PC-3 (cell line): ENCODE measurements at regions not wholly inside any gene's neighbourhood (a gene's known extent, or its start where the extent isn't known, plus 50 kb on each side); places are given as distances from the start of the nearest gene placed in this dataset.

Experiments
- ATAC-seq: fragments of 200-7000 bp; cut with Tn5 transposase; 2 replicates; pipeline ENCODE4 v1.9.1; 2020; ENCODE audit warnings: mild to moderate bottlenecking, moderate library complexity
- BruUV-seq: library from RNA; stranded (reverse); fragments of 400-500 nt; replicated peaks from 2 replicates; lab custom pipeline; 2021; lab: Mats Ljungman, UMichigan
- CTCF ChIA-PET: fragments of 300-600 bp; sonication (Branson Sonifier 250); formaldehyde crosslinking; loops from one replicate; lab custom pipeline; 2022; ENCODE audit warnings: antibody characterized with exemption; lab: Charles Lee
- POLR2A ChIA-PET: fragments of 300-600 bp; sonication (Branson Sonifier 250); formaldehyde crosslinking; loops from one replicate; lab custom pipeline; 2022; ENCODE audit warnings: antibody characterized with exemption; ENCODE audit not compliant: unreplicated experiment; lab: Charles Lee
- DNase-seq: peaks from one replicate; pipeline ENCODE4 v3.0.0-alpha.2; 2015
- H2AFZ ChIP-seq: fragments of 300-600 bp; sonication (generic); 2 replicates; pipeline ENCODE4 v1.6.0; 2016; ENCODE audit warnings: antibody characterized with exemption, low read length
- H3F3A ChIP-seq: fragments of 300-600 bp; sonication (generic); one replicate; pipeline ENCODE4 v1.6.0; 2017; ENCODE audit warnings: antibody characterized with exemption, low read length, control low read depth, mild to moderate bottlenecking; ENCODE audit not compliant: unreplicated experiment
- H3K27ac ChIP-seq: fragments of 300-600 bp; sonication (generic); 2 replicates; pipeline ENCODE4 v1.5.1; 2016; ENCODE audit warnings: mild to moderate bottlenecking, low read length
- H3K27me3 ChIP-seq: fragments of 300-600 bp; sonication (generic); 2 replicates; pipeline ENCODE4 v1.6.1; 2016; ENCODE audit warnings: low read length, mixed read lengths
- H3K36me3 ChIP-seq: fragments of 300-600 bp; sonication (generic); 2 replicates; pipeline ENCODE4 v1.6.1; 2016; ENCODE audit warnings: low read depth, mixed run types, low read length, mixed read lengths
- H3K4me1 ChIP-seq: fragments of 300-600 bp; sonication (generic); 2 replicates; pipeline ENCODE4 v1.5.1; 2016; ENCODE audit warnings: low read length; ENCODE audit not compliant: insufficient read depth
- H3K4me2 ChIP-seq: fragments of 300-600 bp; sonication (generic); 2 replicates; pipeline ENCODE4 v1.6.0; 2016; ENCODE audit warnings: low read length
- H3K4me3 ChIP-seq: fragments of 300-600 bp; sonication (generic); 2 replicates; pipeline ENCODE4 v1.5.1; 2016; ENCODE audit warnings: mild to moderate bottlenecking, low read length, mixed read lengths
- H3K79me2 ChIP-seq: fragments of 300-600 bp; sonication (generic); 2 replicates; pipeline ENCODE4 v1.6.1; 2017; ENCODE audit warnings: low read length, mixed read lengths
- H3K9ac ChIP-seq: fragments of 300-600 bp; sonication (generic); 2 replicates; pipeline ENCODE4 v1.6.0; 2016; ENCODE audit warnings: mild to moderate bottlenecking, low read length
- H3K9me2 ChIP-seq: fragments of 300-600 bp; sonication (generic); replicated peaks from 2 replicates; pipeline ENCODE4 v1.6.1; 2016; ENCODE audit warnings: mixed run types, low read length, mixed read lengths
- H3K9me3 ChIP-seq: fragments of 300-600 bp; sonication (generic); 2 replicates; pipeline ENCODE4 v1.6.1; 2016; ENCODE audit warnings: low read length, mixed read lengths
- H4K20me1 ChIP-seq: fragments of 300-600 bp; sonication (generic); 2 replicates; pipeline ENCODE4 v1.6.1; 2016; ENCODE audit warnings: low read length, mixed read lengths
- EZH2 ChIP-seq: fragments of 300-600 bp; sonication (generic); IDR thresholded peaks from one replicate; pipeline ENCODE4 v1.6.1; 2017; ENCODE audit warnings: antibody characterized with exemption, mild to moderate bottlenecking, low read length; ENCODE audit not compliant: unreplicated experiment
- EZH2phosphoT487 ChIP-seq: fragments of 300-600 bp; sonication (generic); IDR thresholded peaks from 2 replicates; pipeline ENCODE4 v1.6.1; 2018; ENCODE audit warnings: mild to moderate bottlenecking, antibody characterized with exemption, low read length, borderline replicate concordance
- intact Hi-C: fragments of 100-400 bp; cut with micrococcal nuclease; formaldehyde crosslinking; loops from 2 replicates; pipeline ENCODE4 v1.9.0; 2023
- TF ChIP-seq, protein P1 (sequence below): fragments of 300-600 bp; sonication (generic); conservative IDR thresholded peaks from 2 replicates; pipeline ENCODE4 v1.5.1; 2017; ENCODE audit warnings: antibody characterized with exemption, low read depth, mild to moderate bottlenecking, low read length

DNA sequence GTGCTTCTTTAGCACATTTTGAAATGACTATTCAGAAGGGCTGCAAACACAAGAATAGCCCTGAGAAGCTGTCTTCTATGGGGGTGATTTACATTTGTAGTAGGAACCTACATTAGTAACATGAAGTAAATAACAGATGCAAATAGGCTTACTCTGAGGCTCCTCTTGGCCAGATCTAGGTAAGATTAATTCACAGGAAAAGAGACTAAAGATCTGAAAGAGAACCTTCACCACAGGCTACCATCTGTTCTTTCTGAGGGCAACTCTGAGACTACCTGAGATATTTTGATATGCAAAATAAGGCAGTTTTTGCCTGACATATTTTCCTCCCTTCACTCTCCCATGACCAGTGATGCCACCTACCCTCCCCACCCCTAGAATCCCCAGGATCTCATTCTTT, 1267.8 kb downstream of the PLA2G4A start:
- Histone ChIP-seq H3K4me3 (no peak overlapping the region), H3F3A (no peaks in the 10 kb centered on the region), H3K79me2 (no peaks in the 10 kb centered on the region), H3K9me3 (no peaks in the 10 kb centered on the region), H3K36me3 (no peaks in the 10 kb centered on the region), H3K27me3 (no peaks in the 10 kb centered on the region), H3K9ac (no peak overlapping the region), H3K9me2 (no peaks in the 10 kb centered on the region), H3K4me1 (peaks cover 2% of the 10 kb centered on the region), H3K4me2 (no peak overlapping the region), H2AFZ (no peak overlapping the region), H3K27ac (no peak overlapping the region), H4K20me1 (no peaks in the 10 kb centered on the region)
- no TSS peak for BruUV-seq
- intact Hi-C loops = no loop called here
- ChIA-PET CTCF (no interaction called here), POLR2A (no interaction called here)
- no peak for ATAC-seq
- no peak for DNase-seq
- TF ChIP-seq, protein P1, sequence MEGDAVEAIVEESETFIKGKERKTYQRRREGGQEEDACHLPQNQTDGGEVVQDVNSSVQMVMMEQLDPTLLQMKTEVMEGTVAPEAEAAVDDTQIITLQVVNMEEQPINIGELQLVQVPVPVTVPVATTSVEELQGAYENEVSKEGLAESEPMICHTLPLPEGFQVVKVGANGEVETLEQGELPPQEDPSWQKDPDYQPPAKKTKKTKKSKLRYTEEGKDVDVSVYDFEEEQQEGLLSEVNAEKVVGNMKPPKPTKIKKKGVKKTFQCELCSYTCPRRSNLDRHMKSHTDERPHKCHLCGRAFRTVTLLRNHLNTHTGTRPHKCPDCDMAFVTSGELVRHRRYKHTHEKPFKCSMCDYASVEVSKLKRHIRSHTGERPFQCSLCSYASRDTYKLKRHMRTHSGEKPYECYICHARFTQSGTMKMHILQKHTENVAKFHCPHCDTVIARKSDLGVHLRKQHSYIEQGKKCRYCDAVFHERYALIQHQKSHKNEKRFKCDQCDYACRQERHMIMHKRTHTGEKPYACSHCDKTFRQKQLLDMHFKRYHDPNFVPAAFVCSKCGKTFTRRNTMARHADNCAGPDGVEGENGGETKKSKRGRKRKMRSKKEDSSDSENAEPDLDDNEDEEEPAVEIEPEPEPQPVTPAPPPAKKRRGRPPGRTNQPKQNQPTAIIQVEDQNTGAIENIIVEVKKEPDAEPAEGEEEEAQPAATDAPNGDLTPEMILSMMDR = no peak
- TF ChIP-seq EZH2phosphoT487 (no peak), EZH2 (no peak)

DNA sequence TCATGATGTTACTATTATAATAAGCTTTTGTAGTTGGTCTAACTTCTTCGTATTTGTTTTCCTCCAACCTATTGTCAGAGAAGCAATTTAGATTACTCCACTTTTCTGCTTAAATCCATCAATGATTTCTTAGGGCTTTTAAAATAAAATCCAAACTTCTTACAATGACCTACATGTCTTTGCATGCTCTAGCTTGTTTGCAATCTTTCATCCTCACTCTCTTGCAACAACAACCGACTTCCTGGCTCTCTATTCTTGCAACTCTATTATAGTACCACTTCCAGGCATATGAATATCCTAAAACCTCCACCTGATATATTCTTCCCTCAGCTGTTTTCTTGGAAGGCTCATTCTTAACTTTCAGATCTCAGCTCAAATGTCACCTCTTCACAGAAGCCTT, 1288.7 kb downstream of the PLA2G4A start:
- POLR2A ChIA-PET = no interaction called here
- Histone ChIP-seq H3K79me2 (no peaks in the 10 kb centered on the region), H3F3A (no peaks in the 10 kb centered on the region), H3K4me3 (no peak overlapping the region), H3K27me3 (no peaks in the 10 kb centered on the region), H3K9me2 (no peaks in the 10 kb centered on the region), H3K27ac (no peak overlapping the region), H4K20me1 (no peaks in the 10 kb centered on the region), H3K9ac (no peak overlapping the region), H3K36me3 (no peaks in the 10 kb centered on the region), H3K4me1 (no peaks in the 10 kb centered on the region), H3K4me2 (no peak overlapping the region), H2AFZ (no peak overlapping the region), H3K9me3 (no peaks in the 10 kb centered on the region)
- CTCF ChIA-PET = no interaction called here
- TF ChIP-seq EZH2phosphoT487 (no peak), EZH2 (no peak)
- TF ChIP-seq, protein P1 = no peak
- intact Hi-C loops = no loop called here
- no peak for ATAC-seq
- DNase-seq = no peak
- no TSS peak for BruUV-seq

DNA sequence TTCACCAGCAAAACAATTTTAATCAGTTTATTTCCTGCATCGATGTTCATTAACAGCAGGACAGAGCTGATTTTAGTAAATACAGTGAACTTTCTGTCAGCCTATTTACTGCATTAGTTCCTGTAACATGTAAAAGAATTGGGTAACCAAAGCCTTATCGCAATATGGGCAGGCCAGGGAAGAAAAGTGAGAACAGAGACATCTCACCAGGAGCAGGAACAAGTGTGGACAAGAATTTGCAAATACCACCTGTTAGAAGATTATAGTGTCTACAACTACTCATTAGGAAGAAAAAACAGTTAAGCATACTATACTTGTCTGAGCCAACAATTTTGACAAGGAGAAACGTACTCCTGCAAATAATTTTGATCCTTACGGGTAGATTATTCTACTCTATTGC, 1293.9 kb downstream of the PLA2G4A start:
- Histone ChIP-seq H2AFZ (no peak overlapping the region), H4K20me1 (no peaks in the 10 kb centered on the region), H3K27ac (no peak overlapping the region), H3K4me3 (no peak overlapping the region), H3K9me2 (no peaks in the 10 kb centered on the region), H3K36me3 (no peaks in the 10 kb centered on the region), H3K27me3 (no peaks in the 10 kb centered on the region), H3F3A (no peaks in the 10 kb centered on the region), H3K79me2 (no peaks in the 10 kb centered on the region), H3K4me1 (peaks cover 6% of the 10 kb centered on the region; the same call in 1 of the 2 replicates), H3K4me2 (no peak overlapping the region), H3K9ac (no peak overlapping the region), H3K9me3 (no peaks in the 10 kb centered on the region)
- intact Hi-C loops = no loop called here
- POLR2A ChIA-PET = no interaction called here
- no TSS peak for BruUV-seq
- DNase-seq (no peak), ATAC-seq (no peak)
- CTCF ChIA-PET = no interaction called here
- TF ChIP-seq, protein P1 = no peak
- TF ChIP-seq EZH2 (no peak), EZH2phosphoT487 (no peak)
